H9 (cell line): ENCODE measurements at regions not wholly inside any gene's neighbourhood (a gene's known extent, or its start where the extent isn't known, plus 50 kb on each side); places are given as distances from the start of the nearest gene placed in this dataset.

ENCODE experiments used
- DNase-seq: peaks from one replicate; pipeline ENCODE4 v3.0.0-alpha.2; 2017
- H2AFZ ChIP-seq: one replicate; pipeline ENCODE4 v1.6.1; 2013; ENCODE audit warnings: mild to moderate bottlenecking, low read length, control low read depth, moderate library complexity
- H2AK5ac ChIP-seq: 2 replicates; pipeline ENCODE4 v1.6.1; 2013; ENCODE audit warnings: low read length, control low read depth, mixed read lengths; ENCODE audit not compliant: insufficient read length
- H2BK120ac ChIP-seq: one replicate; pipeline ENCODE4 v1.6.1; 2013; ENCODE audit warnings: low read depth, mild to moderate bottlenecking, low read length, control low read depth, inconsistent platforms; ENCODE audit not compliant: poor library complexity, severe bottlenecking
- H2BK12ac ChIP-seq: 2 replicates; pipeline ENCODE4 v1.6.1; 2013; ENCODE audit warnings: low read length, control low read depth, mixed read lengths, low read depth; ENCODE audit not compliant: insufficient read length
- H2BK15ac ChIP-seq: 2 replicates; pipeline ENCODE4 v1.6.1; 2013; ENCODE audit warnings: low read depth, low read length, control low read depth
- H2BK20ac ChIP-seq: one replicate; pipeline ENCODE4 v1.6.1; 2013; ENCODE audit warnings: low read depth, mild to moderate bottlenecking, low read length, control low read depth, inconsistent platforms; ENCODE audit not compliant: poor library complexity, severe bottlenecking
- H2BK5ac ChIP-seq: 2 replicates; pipeline ENCODE4 v1.6.1; 2013; ENCODE audit warnings: low read length, control low read depth, mixed read lengths; ENCODE audit not compliant: insufficient read length
- H3K14ac ChIP-seq: 2 replicates; pipeline ENCODE4 v1.6.1; 2013; ENCODE audit warnings: low read length, control low read depth; ENCODE audit not compliant: insufficient read depth
- H3K18ac ChIP-seq: 2 replicates; pipeline ENCODE4 v1.6.1; 2013; ENCODE audit warnings: low read depth, mild to moderate bottlenecking, mixed read lengths, low read length, control low read depth; ENCODE audit not compliant: insufficient read length
- H3K23ac ChIP-seq: 2 replicates; pipeline ENCODE4 v1.6.1; 2013; ENCODE audit warnings: low read length, control low read depth, mixed read lengths, low read depth; ENCODE audit not compliant: insufficient read length
- H3K23me2 ChIP-seq: 2 replicates; pipeline ENCODE4 v1.6.1; 2013; ENCODE audit warnings: low read depth, mild to moderate bottlenecking, mixed read lengths, low read length, control low read depth; ENCODE audit not compliant: insufficient read length, poor library complexity, severe bottlenecking
- H3K27ac ChIP-seq: 2 replicates; pipeline ENCODE4 v1.5.1; 2013; ENCODE audit warnings: low read length, control low read depth, mixed read lengths, low read depth; ENCODE audit not compliant: insufficient read length
- H3K27me3 ChIP-seq: 2 replicates; pipeline ENCODE4 v1.6.1; 2013; ENCODE audit warnings: low read length, control low read depth, inconsistent platforms; ENCODE audit not compliant: insufficient read depth
- H3K4ac ChIP-seq: 2 replicates; pipeline ENCODE4 v1.6.1; 2013; ENCODE audit warnings: low read depth, mild to moderate bottlenecking, control low read depth, inconsistent platforms, low read length, moderate library complexity
- H3K4me1 ChIP-seq: 2 replicates; pipeline ENCODE4 v1.6.1; 2013; ENCODE audit warnings: low read length, control low read depth, inconsistent platforms; ENCODE audit not compliant: insufficient read depth
- H3K4me2 ChIP-seq: 2 replicates; pipeline ENCODE4 v1.6.1; 2013; ENCODE audit warnings: low read length, control low read depth, mixed read lengths; ENCODE audit not compliant: insufficient read length, insufficient read depth
- H3K56ac ChIP-seq: 2 replicates; pipeline ENCODE4 v1.6.1; 2013; ENCODE audit warnings: low read depth, mild to moderate bottlenecking, mixed read lengths, low read length, control low read depth; ENCODE audit not compliant: insufficient read length
- H3K79me1 ChIP-seq: 2 replicates; pipeline ENCODE4 v1.6.1; 2013; ENCODE audit warnings: low read depth, mild to moderate bottlenecking, moderate library complexity, low read length, control low read depth, inconsistent platforms; ENCODE audit not compliant: insufficient read depth, poor library complexity, severe bottlenecking
- H3K79me2 ChIP-seq: 2 replicates; pipeline ENCODE4 v1.6.1; 2013; ENCODE audit warnings: low read length, control low read depth, inconsistent platforms; ENCODE audit not compliant: insufficient read depth
- H3K9ac ChIP-seq: 2 replicates; pipeline ENCODE4 v1.6.1; 2013; ENCODE audit warnings: low read length, control low read depth, mixed read lengths; ENCODE audit not compliant: insufficient read length; ENCODE audit errors: extremely low read depth
- H3K9me3 ChIP-seq: one replicate; pipeline ENCODE4 v1.6.1; 2013; ENCODE audit warnings: low read depth, low read length, inconsistent platforms; ENCODE audit not compliant: control insufficient read depth
- H3T11ph ChIP-seq: one replicate; pipeline ENCODE4 v1.6.1; 2013; ENCODE audit warnings: mild to moderate bottlenecking, low read length, control low read depth, inconsistent platforms
- H4K20me1 ChIP-seq: one replicate; pipeline ENCODE4 v1.6.1; 2013; ENCODE audit not compliant: control insufficient read depth, insufficient read length, insufficient read depth
- H4K5ac ChIP-seq: 2 replicates; pipeline ENCODE4 v1.6.1; 2013; ENCODE audit warnings: low read depth, mild to moderate bottlenecking, mixed read lengths, low read length, control low read depth; ENCODE audit not compliant: insufficient read length
- H4K8ac ChIP-seq: replicated peaks from 2 replicates; pipeline ENCODE4 v1.6.1; 2013; ENCODE audit warnings: low read length, control low read depth, mixed read lengths, low read depth; ENCODE audit not compliant: insufficient read length
- H4K91ac ChIP-seq: 2 replicates; pipeline ENCODE4 v1.6.1; 2013; ENCODE audit warnings: low read depth, mild to moderate bottlenecking, moderate library complexity, mixed read lengths, low read length, control low read depth; ENCODE audit not compliant: insufficient read length
- H3K27ac Mint-ChIP-seq, 3 experiments: 2 replicates in 2 of 3; 3 replicates in 1 of 3; pipeline ENCODE4 v1.8.0; 2020 to 2021; ENCODE audit warnings: mixed read lengths in 3 of 3, mild to moderate bottlenecking in 1 of 3, moderate library complexity in 1 of 3
- H3K27me3 Mint-ChIP-seq: 2 replicates; pipeline ENCODE4 v1.8.0; 2021; ENCODE audit warnings: low read depth, mild to moderate bottlenecking, moderate library complexity, mixed read lengths
- H3K36me3 Mint-ChIP-seq, 3 experiments: 2 replicates in 2 of 3; 3 replicates in 1 of 3; pipeline ENCODE4 v1.8.0; 2020 to 2021; ENCODE audit warnings: low read depth in 3 of 3, mixed read lengths in 3 of 3; ENCODE audit not compliant: insufficient read depth in 1 of 3
- H3K4me1 Mint-ChIP-seq, 2 experiments: 2 replicates each; pipeline ENCODE4 v1.8.0; 2020; ENCODE audit warnings: mixed read lengths in 2 of 2
- H3K4me3 Mint-ChIP-seq, 2 experiments: 2 replicates in 1 of 2; 3 replicates in 1 of 2; pipeline ENCODE4 v1.8.0; 2020 to 2021; ENCODE audit warnings: mild to moderate bottlenecking in 2 of 2, mixed read lengths in 2 of 2, moderate library complexity in 1 of 2
- H3K9me3 Mint-ChIP-seq, 2 experiments: 2 replicates in 1 of 2; 3 replicates in 1 of 2; pipeline ENCODE4 v1.8.0; 2020; ENCODE audit warnings: mild to moderate bottlenecking in 2 of 2, mixed read lengths in 2 of 2, moderate library complexity in 1 of 2
- CTCF ChIP-seq: fragments of 200-600 bp; sonication (generic); conservative IDR thresholded peaks from 3 replicates; pipeline ENCODE4 v1.8.0; 2021; ENCODE audit warnings: antibody characterized with exemption, mild to moderate bottlenecking
- WGBS: extraction: QIAGEN DNeasy Blood & Tissue Kit; methylation state at CpG from one replicate; pipeline ENCODE4 v1.1.7; 2013; ENCODE audit warnings: missing lambda C conversion rate, low lambda C conversion rate, mixed read lengths; ENCODE audit not compliant: insufficient read length; ENCODE audit errors: extremely low coverage; 5-methylcytosine and 5-hydroxymethylcytosine counted together

GRCh38 chr10:128362514-128362913 lies 236.3 kb upstream of the MKI67 start:
- H3T11ph ChIP-seq, result no peak overlapping the region
- H2BK15ac ChIP-seq, result no peak overlapping the region
- Mint-ChIP-seq H3K27ac (peak overlapping the region in 2 of 3 experiments; percentile 22 to 76; a peak in 2 of 7 replicates), H3K4me3 (no peak overlapping the region), H3K4me1 (no peaks in the 10 kb centered on the region), H3K27me3 (peaks cover 16% of the 10 kb centered on the region), H3K36me3 (peaks cover 0 to 4% (median 0%) of the 10 kb centered on the region in 3 experiments; a peak in 2 of 7 replicates), H3K9me3 (peaks cover 2 to 14% of the 10 kb centered on the region in 2 experiments; a peak in 4 of 5 replicates)
- no peak overlapping the region for H3K18ac ChIP-seq
- H4K8ac ChIP-seq, result no peak overlapping the region
- no peak overlapping the region; the same call in 1 of the 2 replicates for H3K14ac ChIP-seq
- H4K91ac ChIP-seq, result no peak overlapping the region
- no peaks in the 10 kb centered on the region for H3K9me3 ChIP-seq
- H3K27me3 ChIP-seq, result no peaks in the 10 kb centered on the region
- no peak overlapping the region for H2BK5ac ChIP-seq
- no peak overlapping the region for H3K4me2 ChIP-seq
- H2BK120ac ChIP-seq, result no peak overlapping the region
- no CpG with 5 or more reads among the region's 4 CpGs for WGBS
- H3K9ac ChIP-seq, result no peak overlapping the region
- DNase-seq, result no peak
- H3K23me2 ChIP-seq, result peaks cover 2% of the 10 kb centered on the region
- no peak overlapping the region for H3K56ac ChIP-seq
- H2BK20ac ChIP-seq, result no peak overlapping the region
- no peak overlapping the region for H2BK12ac ChIP-seq
- no peaks in the 10 kb centered on the region for H3K79me2 ChIP-seq
- H3K4me1 ChIP-seq, result no peaks in the 10 kb centered on the region
- H2AFZ ChIP-seq, result no peak overlapping the region
- H3K4ac ChIP-seq, result no peak overlapping the region
- no peaks in the 10 kb centered on the region for H4K20me1 ChIP-seq
- no peak overlapping the region for H3K23ac ChIP-seq
- H4K5ac ChIP-seq, result no peak overlapping the region
- no peak overlapping the region for H3K27ac ChIP-seq
- no peak for TF ChIP-seq CTCF
- H3K79me1 ChIP-seq, result no peaks in the 10 kb centered on the region
- H2AK5ac ChIP-seq, result no peak overlapping the region
